B cell (primary cell): ENCODE measurements at regions not wholly inside any gene's neighbourhood (a gene's known extent, or its start where the extent isn't known, plus 50 kb on each side); places are given as distances from the start of the nearest gene placed in this dataset.

Source experiments
- ATAC-seq: fragments of 200-7000 bp; cut with Tn5 transposase; one replicate; pipeline ENCODE4 v1.10.0; 2021; ENCODE audit warnings: low read depth, mild to moderate bottlenecking, moderate number of reproducible peaks, moderate library complexity
- CTCF ChIA-PET: fragments of 350-600 bp; sonication (Branson Sonifier 250); formaldehyde crosslinking; loops from one replicate; lab custom pipeline; 2021; ENCODE audit warnings: antibody characterized with exemption, inconsistent platforms; lab: Charles Lee
- POLR2A ChIA-PET: fragments of 350-600 bp; sonication (Branson Sonifier 250); formaldehyde crosslinking; loops from one replicate; lab custom pipeline; 2021; ENCODE audit warnings: antibody characterized with exemption; lab: Charles Lee
- DNase-seq: peaks from one replicate; pipeline ENCODE4 v3.0.0; 2013
- H2AFZ ChIP-seq: 2 replicates; pipeline ENCODE4 v1.6.1; 2012; ENCODE audit warnings: mild to moderate bottlenecking, low read depth, low read length; ENCODE audit not compliant: insufficient read depth, poor library complexity, severe bottlenecking
- H3K27ac ChIP-seq, 2 donors: 1 replicate in 1 of 2; 2 replicates in 1 of 2; pipeline ENCODE4 v1.5.1; 2012 to 2013; ENCODE audit warnings: low read length in 2 of 2, mild to moderate bottlenecking in 2 of 2, moderate library complexity in 1 of 2
- H3K27me3 ChIP-seq, 4 experiments: fragments of 200-600 bp in 1 of 4; sonication (generic) in 1 of 4; replicated peaks in 1 of 4; 1 replicate in 2 of 4; 2 replicates in 2 of 4; pipeline versions ENCODE4 v1.6.1 to v1.7.0; 2013 to 2016; ENCODE audit warnings: low read length in 3 of 4, mild to moderate bottlenecking in 2 of 4, mixed read lengths in 1 of 4, moderate library complexity in 1 of 4; ENCODE audit not compliant: insufficient read depth in 4 of 4, control insufficient read depth in 3 of 4; ENCODE audit errors: control extremely low read depth in 1 of 4
- H3K36me3 ChIP-seq, 2 experiments: replicated peaks in 1 of 2; 1 replicate in 1 of 2; 2 replicates in 1 of 2; pipeline versions ENCODE4 v1.6.1 to v1.7.1; 2013; ENCODE audit warnings: low read length in 1 of 2; ENCODE audit not compliant: insufficient read depth in 2 of 2, control insufficient read depth in 1 of 2; ENCODE audit errors: control extremely low read depth in 1 of 2, extremely low read depth in 1 of 2
- H3K4me1 ChIP-seq, 2 donors: fragments of 200-600 bp in 1 of 2; sonication (generic) in 1 of 2; 1 replicate in 1 of 2; 2 replicates in 1 of 2; pipeline versions ENCODE4 v1.5.1 to v1.6.1; 2013 to 2017; ENCODE audit warnings: low read length in 2 of 2; ENCODE audit not compliant: control insufficient read depth in 2 of 2, insufficient read depth in 2 of 2
- H3K4me2 ChIP-seq: replicated peaks from 2 replicates; pipeline ENCODE3; 2012; ENCODE audit warnings: mild to moderate bottlenecking, low read depth, low read length; ENCODE audit not compliant: poor library complexity, severe bottlenecking
- H3K4me3 ChIP-seq, 5 experiments: fragments of 200-600 bp in 1 of 5; sonication (generic) in 1 of 5; 1 replicate in 3 of 5; 2 replicates in 2 of 5; pipeline versions ENCODE4 v1.5.1 to v1.7.0; 2011 to 2016; ENCODE audit warnings: low read length in 4 of 5, mild to moderate bottlenecking in 4 of 5, low read depth in 2 of 5, control low read depth in 1 of 5, moderate library complexity in 1 of 5; ENCODE audit not compliant: insufficient read depth in 1 of 5; ENCODE audit errors: control extremely low read depth in 1 of 5, extremely low read depth in 1 of 5
- H3K79me2 ChIP-seq: fragments of 200-600 bp; sonication (generic); one replicate; pipeline ENCODE4 v1.6.0; 2016; ENCODE audit warnings: low read length; ENCODE audit not compliant: control insufficient read depth, insufficient read depth
- H3K9ac ChIP-seq: fragments of 200-600 bp; sonication (generic); 2 replicates; pipeline ENCODE4 v1.6.1; 2017; ENCODE audit warnings: mild to moderate bottlenecking, low read length, moderate library complexity
- H3K9me3 ChIP-seq, 3 donors: one replicate each; pipeline versions ENCODE4 v1.6.1 to v1.7.1; 2013; ENCODE audit warnings: low read length in 2 of 3; ENCODE audit not compliant: control insufficient read depth in 2 of 3, insufficient read depth in 1 of 3; ENCODE audit errors: control extremely low read depth in 1 of 3
- H4K20me1 ChIP-seq: 2 replicates; pipeline ENCODE4 v1.6.0; 2012; ENCODE audit warnings: mild to moderate bottlenecking, low read length; ENCODE audit not compliant: insufficient read depth, control insufficient read depth, poor library complexity, severe bottlenecking
- H3K27ac Mint-ChIP-seq: one replicate; pipeline ENCODE4 v1.8.0; 2021; ENCODE audit warnings: mixed read lengths
- H3K27me3 Mint-ChIP-seq: one replicate; pipeline ENCODE4 v1.8.0; 2021; ENCODE audit warnings: mixed read lengths
- H3K4me1 Mint-ChIP-seq: one replicate; pipeline ENCODE4 v1.8.0; 2021; ENCODE audit warnings: mixed read lengths
- H3K4me3 Mint-ChIP-seq: one replicate; pipeline ENCODE4 v1.8.0; 2021; ENCODE audit warnings: mixed read lengths
- H3K9me3 Mint-ChIP-seq: one replicate; pipeline ENCODE4 v1.8.0; 2022; ENCODE audit warnings: mixed read lengths; ENCODE audit not compliant: insufficient read depth
- CTCF ChIP-seq: fragments of 200-600 bp; IDR thresholded peaks from one replicate; pipeline ENCODE4 v1.8.0; 2022; ENCODE audit warnings: antibody characterized with exemption, mild to moderate bottlenecking
- EZH2 ChIP-seq: IDR thresholded peaks from 2 replicates; pipeline ENCODE4 v1.6.1; 2012; ENCODE audit warnings: borderline replicate concordance, low read depth, mild to moderate bottlenecking, moderate library complexity, low read length; ENCODE audit not compliant: insufficient read depth, poor library complexity, severe bottlenecking
- WGBS: methylation state at CpG from one replicate; pipeline ENCODE4 v1.1.5; 2013; ENCODE audit warnings: missing lambda C conversion rate; ENCODE audit not compliant: insufficient coverage; 5-methylcytosine and 5-hydroxymethylcytosine counted together
- intact Hi-C: fragments of 100-400 bp; cut with micrococcal nuclease; formaldehyde crosslinking; loops from one replicate; pipeline ENCODE4 v1.10.0; 2022

- no peaks in the 10 kb centered on the region for H3K4me1 Mint-ChIP-seq
- no peaks in the 10 kb centered on the region for H4K20me1 ChIP-seq
These were observed 84.5 kb downstream of the HTR5A start for GRCh38 chr7:155154586-155154985.

GRCh38 chr7:155161690-155162089 is 91.6 kb downstream of the HTR5A start:
- DNase-seq (no peak), ATAC-seq (no peak)
- Histone ChIP-seq H3K4me1 (no peaks in the 10 kb centered on the region), H4K20me1 (no peaks in the 10 kb centered on the region), H3K27me3 (no peaks in the 10 kb centered on the region), H3K9me3 (no peaks in the 10 kb centered on the region), H3K4me3 (no peak overlapping the region), H3K27ac (no peak overlapping the region), H3K79me2 (no peaks in the 10 kb centered on the region), H2AFZ (no peak overlapping the region), H3K4me2 (no peak overlapping the region), H3K9ac (no peak overlapping the region), H3K36me3 (no peaks in the 10 kb centered on the region)
- CTCF ChIA-PET, result no interaction called here
- Mint-ChIP-seq H3K9me3 (no peaks in the 10 kb centered on the region), H3K27ac (no peak overlapping the region), H3K4me3 (no peak overlapping the region), H3K27me3 (peaks cover 15% of the 10 kb centered on the region), H3K4me1 (no peaks in the 10 kb centered on the region)
- intact Hi-C loops, result no loop called here
- TF ChIP-seq CTCF (no peak), EZH2 (no peak)
- POLR2A ChIA-PET, result no interaction called here
- WGBS, result 100% methylated on average over 2 of the region's 5 CpGs

More at GRCh38 chr7:155154586-155154985, 84.5 kb downstream of the HTR5A start:
- ChIA-PET POLR2A (no interaction called here), CTCF (no interaction called here)
- Histone ChIP-seq H3K9ac (no peak overlapping the region), H3K27me3 (peaks cover 0 to 13% (median 2%) of the 10 kb centered on the region in 4 experiments), H3K36me3 (no peaks in the 10 kb centered on the region), H3K4me1 (no peaks in the 10 kb centered on the region), H3K27ac (no peak overlapping the region), H3K4me2 (no peak overlapping the region), H3K9me3 (peaks cover 0 to 14% (median 3%) of the 10 kb centered on the region in 3 donors), H2AFZ (no peak overlapping the region), H3K4me3 (no peak overlapping the region), H3K79me2 (no peaks in the 10 kb centered on the region)
- Mint-ChIP-seq H3K27me3 (peaks cover 12% of the 10 kb centered on the region), H3K4me3 (no peak overlapping the region), H3K9me3 (peaks cover 5% of the 10 kb centered on the region), H3K27ac (no peak overlapping the region)
- intact Hi-C loops, result no loop called here
- DNase-seq (no peak), ATAC-seq (no peak)
- 73% methylated on average over 5 of the region's 10 CpGs for WGBS
- TF ChIP-seq EZH2, result no peak
- TF ChIP-seq CTCF, result no peak
